ENCODE measurements at regions not wholly inside any gene's neighbourhood (a gene's known extent, or its start where the extent isn't known, plus 50 kb on each side); places are given as distances from the start of the nearest gene placed in this dataset.

DNA sequence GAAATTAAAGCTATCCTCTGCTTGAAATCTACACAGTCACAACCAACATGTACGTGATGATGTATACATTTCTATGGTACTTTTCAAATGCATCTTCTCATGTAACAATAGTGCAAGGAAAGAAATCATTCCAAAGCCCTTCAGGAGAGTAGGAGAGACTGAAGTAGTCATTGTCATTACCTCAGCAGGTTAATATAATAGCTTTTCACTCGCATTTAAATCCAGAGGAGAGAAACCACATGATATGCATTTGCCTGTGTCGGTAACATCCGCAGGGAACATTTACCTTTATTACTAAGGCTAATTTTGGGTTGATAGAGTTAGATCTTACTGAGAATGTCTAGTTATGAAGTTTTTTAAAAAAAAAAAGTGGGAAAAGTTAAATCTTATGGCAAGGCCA, 186.6 kb upstream of the DTNBP1 start:
- TF ChIP-seq, protein P1, sequence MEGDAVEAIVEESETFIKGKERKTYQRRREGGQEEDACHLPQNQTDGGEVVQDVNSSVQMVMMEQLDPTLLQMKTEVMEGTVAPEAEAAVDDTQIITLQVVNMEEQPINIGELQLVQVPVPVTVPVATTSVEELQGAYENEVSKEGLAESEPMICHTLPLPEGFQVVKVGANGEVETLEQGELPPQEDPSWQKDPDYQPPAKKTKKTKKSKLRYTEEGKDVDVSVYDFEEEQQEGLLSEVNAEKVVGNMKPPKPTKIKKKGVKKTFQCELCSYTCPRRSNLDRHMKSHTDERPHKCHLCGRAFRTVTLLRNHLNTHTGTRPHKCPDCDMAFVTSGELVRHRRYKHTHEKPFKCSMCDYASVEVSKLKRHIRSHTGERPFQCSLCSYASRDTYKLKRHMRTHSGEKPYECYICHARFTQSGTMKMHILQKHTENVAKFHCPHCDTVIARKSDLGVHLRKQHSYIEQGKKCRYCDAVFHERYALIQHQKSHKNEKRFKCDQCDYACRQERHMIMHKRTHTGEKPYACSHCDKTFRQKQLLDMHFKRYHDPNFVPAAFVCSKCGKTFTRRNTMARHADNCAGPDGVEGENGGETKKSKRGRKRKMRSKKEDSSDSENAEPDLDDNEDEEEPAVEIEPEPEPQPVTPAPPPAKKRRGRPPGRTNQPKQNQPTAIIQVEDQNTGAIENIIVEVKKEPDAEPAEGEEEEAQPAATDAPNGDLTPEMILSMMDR (conservative IDR thresholded peaks at IDR 0.05; ENCODE audit: low read depth in 2 of 2): no peak
- no peak for TF ChIP-seq EZH2 (IDR thresholded peaks at IDR 0.05; ENCODE audit: low read depth, unreplicated experiment)
- TF ChIP-seq POLR2AphosphoS5 (IDR thresholded peaks at IDR 0.05; ENCODE audit: low read depth): no peak
